ENCODE measurements at regions not wholly inside any gene's neighbourhood (a gene's known extent, or its start where the extent isn't known, plus 50 kb on each side); places are given as distances from the start of the nearest gene placed in this dataset.
"Not testable (repeated sequence)": the region's sequence is repeated elsewhere in the genome, so short reads cannot be mapped to it uniquely, and the experiment has no call there.

DNA sequence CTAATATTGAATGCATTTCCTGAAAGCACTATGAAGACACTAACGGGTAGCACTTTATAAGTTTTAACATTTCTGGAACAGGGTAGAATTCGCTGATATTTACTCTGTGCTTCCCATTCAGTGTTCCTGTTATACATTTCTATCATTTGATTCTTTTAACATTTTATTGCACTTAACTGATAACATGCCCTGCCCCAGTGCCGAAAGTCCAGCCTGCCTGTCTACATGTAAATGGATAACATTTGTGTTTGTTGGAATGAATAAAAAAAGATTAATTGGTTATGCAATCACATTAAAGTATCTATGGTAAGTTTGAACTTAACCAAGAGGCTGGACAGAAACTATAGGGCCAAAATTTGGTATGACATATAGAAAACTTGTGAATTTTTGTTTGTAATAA lies 790.5 kb upstream of the TPTE start:
- Mint-ChIP-seq H3K27me3 (ENCODE audit: low read depth) (peaks cover 4% of the 10 kb centered on the region), H3K36me3 (ENCODE audit: low read depth) (no peaks in the 10 kb centered on the region), H3K9me3 (peaks cover 30% of the 10 kb centered on the region), H3K4me1 (no peaks in the 10 kb centered on the region), H3K27ac (no peak overlapping the region), H3K4me3 (no peak overlapping the region)
- TF ChIP-seq, protein P1, sequence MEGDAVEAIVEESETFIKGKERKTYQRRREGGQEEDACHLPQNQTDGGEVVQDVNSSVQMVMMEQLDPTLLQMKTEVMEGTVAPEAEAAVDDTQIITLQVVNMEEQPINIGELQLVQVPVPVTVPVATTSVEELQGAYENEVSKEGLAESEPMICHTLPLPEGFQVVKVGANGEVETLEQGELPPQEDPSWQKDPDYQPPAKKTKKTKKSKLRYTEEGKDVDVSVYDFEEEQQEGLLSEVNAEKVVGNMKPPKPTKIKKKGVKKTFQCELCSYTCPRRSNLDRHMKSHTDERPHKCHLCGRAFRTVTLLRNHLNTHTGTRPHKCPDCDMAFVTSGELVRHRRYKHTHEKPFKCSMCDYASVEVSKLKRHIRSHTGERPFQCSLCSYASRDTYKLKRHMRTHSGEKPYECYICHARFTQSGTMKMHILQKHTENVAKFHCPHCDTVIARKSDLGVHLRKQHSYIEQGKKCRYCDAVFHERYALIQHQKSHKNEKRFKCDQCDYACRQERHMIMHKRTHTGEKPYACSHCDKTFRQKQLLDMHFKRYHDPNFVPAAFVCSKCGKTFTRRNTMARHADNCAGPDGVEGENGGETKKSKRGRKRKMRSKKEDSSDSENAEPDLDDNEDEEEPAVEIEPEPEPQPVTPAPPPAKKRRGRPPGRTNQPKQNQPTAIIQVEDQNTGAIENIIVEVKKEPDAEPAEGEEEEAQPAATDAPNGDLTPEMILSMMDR (IDR thresholded peaks at IDR 0.05; ENCODE audit: unreplicated experiment in 3 of 3): no peak

DNA sequence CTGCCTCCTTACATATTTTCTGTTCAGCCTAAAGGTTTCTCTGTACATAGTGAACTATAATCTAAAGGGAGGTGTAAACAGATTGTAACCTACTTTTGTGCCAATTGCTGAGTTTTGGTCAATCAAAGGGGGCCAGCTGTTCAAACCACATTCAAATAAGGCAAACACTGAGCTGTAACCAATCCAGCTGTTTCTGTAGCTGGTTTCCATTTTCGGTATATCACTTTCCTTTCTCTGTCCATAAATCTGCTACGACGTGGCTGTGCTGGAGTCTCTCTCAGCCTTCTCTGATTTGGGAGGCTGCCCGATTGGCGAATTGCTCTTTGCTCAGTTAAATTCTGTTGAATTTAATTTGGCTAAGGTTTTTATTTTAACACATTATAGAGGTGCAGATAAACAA lies 790.1 kb upstream of the TPTE start:
- H3K4me3 Mint-ChIP-seq; H3K36me3 Mint-ChIP-seq (ENCODE audit: low read depth); H3K4me1 Mint-ChIP-seq; H3K27me3 Mint-ChIP-seq (ENCODE audit: low read depth); H3K27ac Mint-ChIP-seq: not testable (repeated sequence)
- peaks cover 30% of the 10 kb centered on the region for H3K9me3 Mint-ChIP-seq

DNA sequence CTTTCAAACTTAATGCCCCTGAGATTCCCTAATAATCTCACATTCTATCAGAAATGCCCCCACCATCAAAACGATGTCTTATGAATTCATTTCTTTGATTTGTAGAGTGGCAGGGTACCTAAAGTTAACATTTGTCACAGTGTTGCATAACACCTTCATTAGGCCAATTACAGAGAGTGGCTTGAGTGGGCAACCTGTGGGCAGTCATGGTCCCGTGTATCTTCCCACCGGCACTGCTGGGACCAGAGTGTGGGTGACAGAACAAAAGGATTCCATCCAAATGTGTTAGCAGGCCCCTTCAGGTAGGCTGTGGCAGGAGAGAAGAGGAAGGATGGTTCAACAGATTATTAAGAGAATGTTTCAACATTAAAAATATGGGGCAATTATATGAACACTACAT lies 788.8 kb upstream of the TPTE start:
- not testable (repeated sequence) for H3K27me3 Mint-ChIP-seq (ENCODE audit: low read depth); H3K36me3 Mint-ChIP-seq (ENCODE audit: low read depth); H3K4me3 Mint-ChIP-seq; H3K4me1 Mint-ChIP-seq; H3K27ac Mint-ChIP-seq
- H3K9me3 Mint-ChIP-seq: peaks cover 19% of the 10 kb centered on the region

DNA sequence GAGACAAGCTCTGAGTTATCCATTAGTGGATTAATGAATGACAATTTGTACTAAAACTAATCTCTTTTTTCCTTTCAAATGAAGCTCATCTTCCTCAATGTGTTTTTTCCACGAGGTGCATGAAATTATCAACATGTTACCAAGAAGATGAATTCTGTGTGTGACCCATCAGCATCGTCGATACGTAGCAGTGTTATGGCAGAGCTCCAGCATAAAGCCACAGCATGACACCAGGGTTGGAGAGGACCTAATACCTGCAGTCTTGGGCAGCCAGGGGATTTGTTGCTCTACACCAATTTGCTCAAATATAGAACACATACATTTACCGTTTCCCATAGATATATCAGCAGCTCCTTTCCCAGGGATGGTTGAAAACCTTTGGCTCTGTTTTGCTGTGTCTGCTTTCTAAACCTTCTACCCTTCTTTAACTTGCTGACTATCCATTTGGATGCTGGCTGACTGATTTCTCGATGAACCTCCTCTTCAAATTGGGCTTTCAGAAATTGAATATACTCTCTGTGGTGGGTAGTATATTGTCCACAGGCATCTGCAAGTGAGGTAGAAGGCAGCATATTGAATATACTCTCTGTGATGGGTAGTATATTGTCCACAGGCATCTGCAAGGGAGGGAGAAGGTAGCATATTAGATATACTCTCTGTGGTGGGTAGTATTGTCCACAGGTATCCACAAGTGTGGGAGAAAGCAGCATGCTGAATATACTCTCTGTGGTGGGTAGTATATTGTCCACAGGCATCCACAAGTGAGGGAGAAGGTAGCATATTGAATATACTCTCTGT lies 787.4 kb upstream of the TPTE start:
- H3K9me3 Mint-ChIP-seq; H3K27ac Mint-ChIP-seq; H3K4me3 Mint-ChIP-seq; H3K36me3 Mint-ChIP-seq (ENCODE audit: low read depth); H3K27me3 Mint-ChIP-seq (ENCODE audit: low read depth); H3K4me1 Mint-ChIP-seq: not testable (repeated sequence)

DNA sequence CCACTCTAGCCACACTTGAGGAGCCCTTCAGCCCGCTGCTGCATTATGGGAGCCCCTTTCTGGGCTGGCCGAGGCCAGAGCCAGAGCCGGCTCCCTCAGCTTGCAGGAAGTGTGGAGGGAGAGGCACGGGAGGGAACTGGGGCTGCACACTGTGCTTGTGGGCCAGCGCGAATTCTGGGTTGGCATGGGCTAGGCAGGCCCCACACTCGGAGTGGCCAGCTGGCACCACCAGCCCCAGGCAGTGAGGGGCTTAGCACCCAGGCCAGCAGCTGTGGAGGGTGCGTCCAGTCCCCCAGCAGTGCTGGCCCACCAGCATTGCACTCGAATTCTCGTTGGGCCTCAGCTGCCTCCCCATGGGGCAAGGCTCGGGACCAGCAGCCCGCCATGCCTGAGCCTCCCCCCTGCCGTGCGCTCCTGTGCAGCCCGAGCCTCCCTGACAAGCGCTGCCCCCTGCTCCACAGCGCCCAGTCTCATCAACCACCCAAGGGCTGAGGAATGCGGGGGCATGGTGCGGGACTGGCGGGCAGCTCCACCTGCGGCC lies 785.9 kb upstream of the TPTE start:
- Mint-ChIP-seq H3K9me3 (peaks cover 5% of the 10 kb centered on the region), H3K27me3 (ENCODE audit: low read depth) (no peaks in the 10 kb centered on the region), H3K4me3 (no peak overlapping the region), H3K4me1 (no peaks in the 10 kb centered on the region), H3K27ac (no peak overlapping the region), H3K36me3 (ENCODE audit: low read depth) (no peaks in the 10 kb centered on the region)
- TF ChIP-seq, protein P1 (IDR thresholded peaks at IDR 0.05; ENCODE audit: unreplicated experiment in 3 of 3): no peak

DNA sequence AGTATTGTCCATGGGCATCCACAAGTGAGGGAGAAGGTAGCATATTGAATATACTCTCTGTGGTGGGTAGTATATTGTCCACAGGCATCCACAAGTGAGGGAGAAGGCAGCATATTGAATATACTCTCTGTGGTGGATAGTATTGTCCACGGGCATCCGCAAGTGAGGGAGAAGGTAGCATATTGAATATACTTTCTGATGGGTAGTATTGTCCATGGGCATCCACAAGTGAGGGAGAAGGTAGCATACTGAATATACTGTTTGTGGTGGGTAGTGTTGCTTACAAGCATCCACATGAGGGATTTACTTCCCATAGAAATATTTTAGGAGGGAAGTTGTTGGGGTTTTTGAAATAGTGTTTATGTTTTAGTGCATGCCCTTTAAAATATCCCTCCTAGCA lies 784.1 kb upstream of the TPTE start:
- not testable (repeated sequence) for H3K4me1 Mint-ChIP-seq; H3K27me3 Mint-ChIP-seq (ENCODE audit: low read depth); H3K27ac Mint-ChIP-seq; H3K4me3 Mint-ChIP-seq; H3K36me3 Mint-ChIP-seq (ENCODE audit: low read depth)
- H3K9me3 Mint-ChIP-seq: peaks cover 19% of the 10 kb centered on the region

DNA sequence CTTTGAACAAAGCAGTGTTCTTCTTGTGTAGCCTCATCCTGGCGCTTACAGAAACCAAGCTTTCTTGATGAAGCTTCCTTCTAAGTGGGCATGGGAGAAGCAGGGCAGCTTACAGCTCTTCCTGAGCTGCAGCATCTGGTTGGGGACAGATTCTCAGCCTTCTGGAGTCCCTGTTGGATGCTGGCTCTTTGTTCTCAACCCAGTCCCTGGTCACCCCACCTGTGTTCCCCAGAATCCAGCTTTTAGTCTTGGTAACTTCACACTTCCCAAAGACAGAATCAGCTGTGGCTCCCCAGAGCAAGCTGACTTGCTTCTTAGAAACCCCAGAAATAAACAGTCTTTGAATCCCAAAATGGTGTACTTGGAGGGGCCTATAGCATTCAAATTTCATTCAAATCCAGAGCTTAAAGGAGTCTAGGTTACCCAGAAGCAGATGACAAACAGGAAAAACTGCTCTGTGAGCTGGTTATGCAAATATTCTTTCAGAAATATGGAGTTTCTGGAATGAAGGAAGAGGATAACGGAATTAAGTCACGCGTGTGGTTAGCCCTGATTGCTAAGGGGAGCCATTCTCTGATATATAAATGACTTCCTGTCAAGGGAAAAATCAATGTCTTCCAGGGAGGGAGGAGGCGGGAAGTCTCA lies 783.4 kb upstream of the TPTE start:
- not testable (repeated sequence) for H3K36me3 Mint-ChIP-seq (ENCODE audit: low read depth); H3K4me3 Mint-ChIP-seq; H3K27ac Mint-ChIP-seq; H3K27me3 Mint-ChIP-seq (ENCODE audit: low read depth); H3K4me1 Mint-ChIP-seq
- peaks cover 22% of the 10 kb centered on the region for H3K9me3 Mint-ChIP-seq

DNA sequence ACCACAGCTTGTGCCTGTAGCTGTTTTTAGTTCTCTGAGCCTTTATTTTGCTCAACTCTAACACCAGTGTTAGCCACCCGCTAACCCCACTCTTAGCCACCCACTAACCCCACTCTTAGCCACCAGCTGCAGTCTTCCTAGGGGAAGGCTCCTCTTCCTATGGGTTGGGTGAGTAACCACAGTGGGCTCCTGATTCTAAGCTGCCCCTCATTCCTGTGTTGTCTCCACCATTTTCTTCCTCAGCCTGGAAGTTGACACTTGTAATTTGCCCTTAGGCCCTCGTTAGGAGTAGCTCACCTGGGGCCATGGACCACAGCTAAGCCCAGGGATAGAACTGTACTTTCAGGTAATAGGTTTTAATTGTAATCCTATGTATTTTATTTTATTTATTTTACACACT lies 782.9 kb upstream of the TPTE start:
- Mint-ChIP-seq H3K4me3 (no peak overlapping the region), H3K9me3 (peaks cover 22% of the 10 kb centered on the region), H3K27me3 (ENCODE audit: low read depth) (no peaks in the 10 kb centered on the region), H3K36me3 (ENCODE audit: low read depth) (no peaks in the 10 kb centered on the region), H3K27ac (no peak overlapping the region), H3K4me1 (no peaks in the 10 kb centered on the region)
- TF ChIP-seq, protein P1 (IDR thresholded peaks at IDR 0.05; ENCODE audit: unreplicated experiment in 3 of 3): no peak
